ENCODE measurements at regions not wholly inside any gene's neighbourhood (a gene's known extent, or its start where the extent isn't known, plus 50 kb on each side); places are given as distances from the start of the nearest gene placed in this dataset.

DNA sequence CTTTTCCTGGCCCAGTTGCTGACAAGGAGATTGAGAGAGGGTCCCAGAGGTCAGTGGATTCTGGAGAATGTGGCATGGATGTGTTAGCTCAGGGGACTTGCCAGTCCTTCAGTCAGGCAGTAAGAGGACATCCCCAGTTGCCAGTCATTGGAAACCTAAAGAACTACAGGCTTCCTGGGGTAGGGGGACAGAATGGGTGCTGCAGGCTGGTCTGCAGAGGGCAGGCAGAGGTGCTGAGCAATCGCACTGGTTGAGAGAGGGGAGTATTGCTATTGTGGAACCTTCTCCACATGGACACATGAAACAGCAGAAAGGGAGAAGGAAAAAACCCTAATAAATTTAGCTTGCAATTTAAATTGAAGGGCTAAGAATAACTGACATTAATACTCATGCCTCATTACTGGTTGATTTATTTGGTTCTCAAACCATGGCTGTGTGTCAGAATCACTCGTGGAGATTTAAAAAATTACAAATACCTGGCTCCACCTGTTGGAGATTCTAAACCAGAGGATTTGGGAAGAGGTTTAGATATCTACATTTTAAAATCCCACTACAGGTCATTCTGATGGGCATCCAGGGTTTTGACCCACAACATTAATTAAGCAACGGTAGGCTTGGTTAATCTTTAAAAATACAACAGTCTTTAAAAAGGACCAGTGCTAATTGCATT, 71.2 kb upstream of the SLC38A2 start:
- no peak for DNase-seq

DNA sequence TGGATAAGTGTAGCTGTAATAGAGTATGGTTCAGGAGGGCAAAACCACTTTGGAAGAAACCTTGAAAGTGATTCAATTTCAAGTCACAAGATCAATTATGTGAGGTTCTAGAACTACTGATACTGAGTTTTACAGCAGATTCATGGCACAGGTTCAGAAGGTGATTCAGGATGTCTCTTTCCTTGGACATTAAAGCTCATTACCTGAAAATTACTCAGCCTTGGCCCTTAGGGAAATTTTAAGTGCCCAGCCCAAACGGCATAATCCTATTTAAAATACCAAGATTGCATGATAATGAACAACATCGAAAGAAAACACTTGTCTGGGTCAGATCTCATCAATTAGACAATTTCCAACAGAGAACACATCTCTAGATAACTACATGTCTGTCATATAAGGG, 70.2 kb upstream of the SLC38A2 start:
- DNase-seq: no peak

DNA sequence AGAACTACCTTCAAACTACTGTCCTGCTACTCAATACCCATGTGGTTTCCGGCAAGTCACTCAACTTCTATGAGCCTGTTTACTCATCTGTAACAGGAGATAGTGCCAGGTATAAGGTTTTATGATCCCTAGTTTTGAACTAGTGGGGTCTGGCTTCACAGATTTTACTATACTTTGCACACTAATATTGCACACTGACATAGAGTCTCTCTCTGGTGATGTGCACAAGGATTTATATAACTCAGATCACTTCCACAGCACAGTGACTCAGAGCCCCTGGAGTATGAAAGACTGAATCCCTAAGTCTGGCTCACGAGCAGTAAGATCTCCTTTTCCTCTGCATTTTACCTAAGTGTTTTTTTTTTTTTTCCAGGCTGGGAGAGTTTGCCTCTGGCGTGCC, 69.7 kb upstream of the SLC38A2 start:
- DNase-seq: no peak

DNA sequence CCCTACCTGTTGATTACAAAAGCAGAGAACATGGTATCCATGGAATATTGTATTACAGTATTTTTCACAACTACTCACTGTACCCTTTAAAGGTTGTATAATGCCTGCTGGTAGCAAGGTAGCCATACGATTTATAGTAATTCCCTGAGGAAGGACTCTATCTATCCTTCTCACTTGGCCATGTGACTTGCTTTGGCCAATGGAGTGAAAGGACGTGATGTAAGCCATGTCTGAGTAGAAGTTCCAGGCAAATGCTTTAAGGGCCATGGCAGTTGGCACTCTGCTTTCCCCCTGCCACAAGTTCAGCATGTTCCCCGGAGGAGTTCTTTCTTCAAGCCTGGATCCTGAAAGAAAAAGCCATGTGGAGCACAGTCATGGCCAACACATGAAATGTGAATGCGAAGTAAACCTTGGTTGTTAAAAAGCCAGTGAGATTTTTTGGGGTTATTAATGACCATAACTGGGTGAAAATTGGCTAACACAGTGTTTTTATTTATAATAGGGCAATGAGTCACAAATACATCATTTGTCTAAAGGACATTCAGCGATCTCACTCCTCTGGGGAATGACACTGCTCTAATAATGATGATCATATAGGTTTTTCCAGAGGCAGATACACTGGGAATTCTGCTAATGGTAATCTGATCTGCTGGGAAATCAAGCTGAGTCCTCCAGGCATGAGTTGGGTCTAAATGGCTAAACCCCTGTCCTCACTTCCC, 67.4 kb upstream of the SLC38A2 start:
- no peak for DNase-seq

DNA sequence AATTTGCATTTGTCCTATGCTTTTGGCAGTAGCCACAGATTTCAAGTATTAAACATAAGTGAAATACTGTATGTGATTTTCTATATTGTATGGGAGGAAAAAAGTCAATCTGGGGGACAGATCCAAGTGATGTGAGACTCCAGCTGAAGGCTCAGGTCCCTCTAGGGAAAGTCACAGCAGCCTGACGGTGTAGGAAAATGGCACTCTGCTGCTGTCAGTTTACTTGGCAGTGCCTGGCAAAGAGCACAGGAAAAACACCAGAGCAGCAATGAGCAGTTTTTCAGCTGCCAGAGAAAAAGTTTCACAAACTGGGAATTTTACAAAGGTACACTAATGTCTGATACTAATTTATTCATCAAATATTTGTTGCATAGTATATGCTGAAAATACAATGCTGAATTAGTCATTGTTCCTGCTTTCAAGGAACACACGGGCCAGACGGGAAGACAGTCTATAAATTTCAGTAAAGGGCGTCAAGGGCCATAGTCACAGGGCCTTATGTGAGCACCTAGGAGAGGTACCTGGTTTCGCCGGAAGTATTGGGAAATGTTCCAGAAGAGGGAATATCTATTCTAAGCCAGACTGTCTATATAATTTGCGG, 66.2 kb upstream of the SLC38A2 start:
- no peak for DNase-seq

DNA sequence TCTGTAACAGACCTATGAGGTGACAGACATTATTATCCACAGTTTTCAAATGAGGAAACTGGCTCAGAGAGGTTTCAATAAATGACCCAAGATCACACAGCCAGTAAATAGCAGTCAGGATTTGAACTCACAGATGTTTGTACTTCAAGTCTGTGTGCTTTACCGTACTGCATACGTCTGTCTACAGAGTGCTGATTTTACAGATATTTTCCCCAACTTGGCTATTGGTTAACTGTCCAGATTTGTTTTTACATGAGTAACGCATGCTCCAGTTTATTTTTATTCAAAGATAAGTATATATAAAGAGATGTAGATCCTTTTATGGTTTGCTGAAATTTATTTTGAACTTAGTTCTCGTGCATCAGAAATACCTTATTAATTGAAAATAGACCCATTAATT, 65.7 kb upstream of the SLC38A2 start:
- DNase-seq: no peak

DNA sequence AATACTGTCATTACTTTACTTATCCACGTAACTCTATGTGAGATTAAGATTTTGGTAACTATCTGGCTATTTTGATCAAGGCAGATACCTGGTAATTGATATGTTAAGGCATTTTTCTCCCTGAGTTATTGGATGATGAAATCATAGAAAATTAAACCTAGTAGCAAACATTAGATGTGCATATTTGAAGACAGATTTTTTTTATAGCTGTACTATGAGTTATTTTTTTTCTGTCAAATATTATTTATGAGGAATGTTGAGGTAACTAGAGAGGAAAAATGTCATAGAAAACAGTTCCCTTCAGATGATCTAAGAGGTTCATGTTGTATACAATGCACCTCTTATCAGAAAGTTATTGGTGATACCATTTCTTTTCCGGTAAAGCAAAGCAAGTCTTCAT, 64.9 kb upstream of the SLC38A2 start:
- DNase-seq: no peak

DNA sequence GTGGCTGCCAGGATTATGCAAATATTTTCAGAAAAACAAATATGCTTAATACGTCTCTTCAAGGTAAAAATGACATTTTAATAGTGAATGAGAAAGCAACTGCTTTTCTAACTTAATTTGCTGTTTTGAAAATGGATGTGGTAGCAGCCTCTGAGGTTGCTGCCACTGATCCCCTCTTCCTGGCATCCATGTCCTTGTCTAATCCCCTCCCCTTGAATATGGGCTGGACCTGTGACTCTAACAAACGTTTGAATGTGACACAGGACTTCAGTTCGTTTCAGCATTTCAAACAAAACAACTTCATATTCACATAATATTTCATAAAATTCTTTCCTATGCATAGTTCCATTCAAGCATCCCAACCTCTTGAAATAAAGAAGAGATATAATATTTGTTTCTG, 64.2 kb upstream of the SLC38A2 start:
- no peak for DNase-seq

DNA sequence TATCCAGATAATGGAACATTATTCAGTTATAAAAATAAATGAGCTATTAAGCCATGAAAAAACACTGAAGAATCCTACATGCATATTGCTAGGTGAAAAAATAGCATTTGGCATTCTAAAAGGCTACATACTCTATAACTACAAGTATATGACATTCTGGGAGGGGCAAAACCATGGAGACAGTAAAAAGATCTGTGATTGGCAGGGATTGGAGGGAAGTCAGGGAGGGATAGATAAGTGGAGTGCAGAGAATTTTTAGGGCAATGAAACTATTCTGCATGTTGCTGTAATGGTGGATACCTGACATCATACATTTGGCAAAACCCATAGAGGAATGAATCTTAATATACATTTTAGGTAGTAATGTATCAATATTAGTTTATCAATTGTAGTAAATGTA, 63.1 kb upstream of the SLC38A2 start:
- no peak for DNase-seq

DNA sequence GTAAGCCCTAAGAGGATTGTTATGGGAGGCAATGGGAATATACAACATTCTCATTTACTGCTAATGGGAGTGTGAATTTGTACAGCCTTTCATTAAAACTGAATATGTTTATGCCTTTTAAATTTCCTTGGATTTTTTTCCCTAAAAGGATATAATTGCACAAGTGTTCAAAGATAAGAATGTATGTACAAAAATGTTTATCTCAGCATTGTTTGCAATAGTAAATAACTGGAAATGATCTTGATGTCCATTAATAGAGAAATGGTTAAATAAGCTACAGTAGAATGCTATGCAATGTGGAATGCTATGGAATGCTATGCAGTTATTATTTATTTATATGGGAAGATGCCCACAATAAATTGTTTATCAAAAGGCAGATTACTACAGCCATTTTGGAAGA, 62.5 kb upstream of the SLC38A2 start:
- DNase-seq: no peak

DNA sequence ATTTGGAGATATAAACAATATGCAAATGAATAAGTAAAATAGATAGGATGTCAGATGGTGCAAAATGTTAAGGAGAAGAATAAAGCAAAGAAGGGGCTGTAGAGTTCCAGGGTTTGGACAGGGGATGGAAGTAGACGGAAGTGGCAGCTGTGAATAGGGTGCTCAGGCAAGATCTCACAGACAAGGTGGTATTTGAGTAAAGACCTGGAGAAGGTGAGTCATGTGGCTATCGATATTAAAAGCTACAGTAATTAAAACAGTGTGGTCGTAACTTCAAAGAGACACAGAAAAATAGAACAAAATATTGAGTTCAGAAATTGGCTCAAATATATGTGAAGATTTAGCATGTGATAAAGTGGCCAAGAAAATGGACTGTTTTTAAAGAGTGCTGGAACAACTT, 61.3 kb upstream of the SLC38A2 start:
- no peak for DNase-seq

DNA sequence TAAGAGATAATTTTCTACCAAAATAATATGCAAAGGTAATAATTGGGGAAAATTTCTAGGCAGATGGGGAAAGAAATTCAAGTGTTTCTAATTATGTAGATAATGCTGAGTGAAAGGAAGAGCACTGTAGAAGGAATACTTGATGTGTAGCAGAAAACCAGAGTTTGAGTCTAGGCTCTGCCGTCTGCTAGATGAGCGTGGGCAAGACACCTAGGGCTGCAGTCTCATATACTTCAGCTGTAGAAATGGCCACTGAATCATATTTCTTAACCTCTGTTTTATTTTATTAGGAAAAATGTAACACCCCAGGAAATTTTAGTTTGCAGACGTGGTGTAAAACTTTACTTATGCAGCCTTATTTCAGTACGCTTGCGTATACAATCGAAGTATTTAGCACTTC, 59.8 kb upstream of the SLC38A2 start:
- no peak for DNase-seq

DNA sequence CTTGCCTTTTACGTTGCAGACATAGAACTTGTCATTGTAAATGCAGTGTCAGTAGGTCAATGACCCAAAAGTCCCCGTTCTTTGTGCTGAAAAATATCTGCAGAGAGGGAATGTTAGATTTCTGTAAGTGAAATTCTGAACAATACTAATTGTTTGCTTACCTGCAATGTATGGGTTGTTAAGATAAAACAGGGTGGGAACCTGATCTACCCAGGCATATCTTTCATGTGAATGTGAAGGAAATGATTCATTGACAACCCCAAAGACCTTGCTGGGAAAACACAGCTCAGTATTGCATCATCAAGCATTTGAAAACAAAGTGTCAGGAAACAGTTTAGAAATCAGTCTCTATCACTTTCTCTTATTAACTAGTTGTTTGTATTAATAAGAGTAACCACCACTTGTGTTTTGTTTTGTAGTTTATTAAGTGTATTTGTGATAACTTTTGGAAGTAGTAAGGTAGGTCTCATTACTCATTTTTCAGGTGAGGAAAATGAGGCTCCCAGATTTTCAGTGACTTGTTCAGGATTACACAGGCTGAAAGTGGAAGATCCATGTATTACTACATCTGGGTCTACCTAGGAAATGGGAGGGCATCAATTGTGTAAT, 57.9 kb upstream of the SLC38A2 start:
- peak; percentile 57 for DNase-seq

Data from activated CD4-positive, alpha-beta T cell treated with anti-CD3 and anti-CD28 coated beads, Interleukin-2, amount 50 U/mL, for 16 hours (primary cell).